SK-N-SH (cell line): ENCODE measurements at regions not wholly inside any gene's neighbourhood (a gene's known extent, or its start where the extent isn't known, plus 50 kb on each side); places are given as distances from the start of the nearest gene placed in this dataset.
"Not testable (repeated sequence)": the region's sequence is repeated elsewhere in the genome, so short reads cannot be mapped to it uniquely, and the experiment has no call there.

ENCODE experiments used
- EZH2phosphoT487 ChIP-seq: fragments of 200-600 bp; sonication (generic); IDR thresholded peaks from 2 replicates; pipeline ENCODE4 v1.6.1; 2017; ENCODE audit warnings: low read depth, mixed run types, mild to moderate bottlenecking, antibody characterized with exemption, moderate library complexity, borderline replicate concordance
- FOXJ3 ChIP-seq: sonication (generic); formaldehyde crosslinking; IDR thresholded peaks from 2 replicates; pipeline ENCODE4 v1.5.1; 2020; ENCODE audit warnings: mild to moderate bottlenecking, missing genetic modification reagents
- JUND ChIP-seq: IDR thresholded peaks from 2 replicates; pipeline ENCODE4 v1.4.0; 2012
- MXI1 ChIP-seq: IDR thresholded peaks from 2 replicates; pipeline ENCODE4 v1.6.1; 2012; ENCODE audit warnings: mild to moderate bottlenecking, low read depth, low read length, improper control_type of control experiment
- TF ChIP-seq, protein P1 (sequence below): IDR thresholded peaks from 2 replicates; pipeline ENCODE4 v1.6.1; 2012; ENCODE audit warnings: mild to moderate bottlenecking, low read depth, low read length, moderate library complexity
- TF ChIP-seq, protein P2 (sequence below): fragments of 200-600 bp; sonication (generic); IDR thresholded peaks from 2 replicates; pipeline ENCODE4 v1.6.1; 2017; ENCODE audit warnings: antibody characterized with exemption, mild to moderate bottlenecking, moderate library complexity
- TF ChIP-seq, protein P3 (sequence below): IDR thresholded peaks from 2 replicates; pipeline ENCODE4 v1.4.0; 2012; ENCODE audit warnings: low read depth

DNA sequence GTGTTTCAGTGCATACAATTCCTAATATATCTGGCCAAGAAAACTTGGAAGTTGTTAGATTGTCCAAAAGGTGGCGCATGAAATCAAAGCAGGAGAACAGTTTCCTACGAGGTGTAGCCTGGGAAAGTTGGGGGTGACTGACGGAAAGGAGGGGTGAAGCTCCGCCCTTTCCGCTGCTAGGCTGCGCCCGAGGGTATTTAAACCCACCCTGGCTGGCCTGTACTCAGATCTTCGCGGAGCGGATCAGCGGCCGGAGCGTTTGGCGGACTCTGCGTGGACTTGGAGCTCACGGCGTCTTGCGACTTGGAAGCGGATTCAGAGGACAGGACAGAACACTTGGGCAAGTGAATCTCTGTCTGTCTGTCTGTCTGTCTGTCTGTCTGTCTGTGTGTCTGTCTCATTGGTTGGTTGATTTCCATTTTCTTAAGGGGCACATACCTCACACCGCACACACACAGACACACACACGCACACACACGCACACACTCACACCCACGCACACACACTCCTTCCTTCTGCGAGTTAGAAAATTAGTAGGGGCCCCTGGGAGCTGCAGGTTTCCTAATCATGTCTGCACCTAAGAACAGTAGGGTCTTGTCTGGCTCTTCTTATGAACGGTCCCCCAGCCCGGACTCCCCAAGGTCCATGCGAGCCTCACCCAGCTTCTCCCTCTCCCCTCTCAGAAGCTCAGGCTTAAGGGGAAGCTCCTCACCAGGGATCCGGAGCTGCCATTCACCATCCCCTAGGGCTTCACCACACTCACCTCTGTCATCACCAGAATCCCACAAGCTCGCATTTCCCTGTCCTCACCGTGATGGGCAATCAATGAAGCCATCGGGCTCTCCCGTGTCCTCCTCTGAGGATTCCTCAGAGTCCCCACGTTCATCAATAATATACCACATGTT lies 526.8 kb downstream of the CWH43 start:
- TF ChIP-seq, protein P1, sequence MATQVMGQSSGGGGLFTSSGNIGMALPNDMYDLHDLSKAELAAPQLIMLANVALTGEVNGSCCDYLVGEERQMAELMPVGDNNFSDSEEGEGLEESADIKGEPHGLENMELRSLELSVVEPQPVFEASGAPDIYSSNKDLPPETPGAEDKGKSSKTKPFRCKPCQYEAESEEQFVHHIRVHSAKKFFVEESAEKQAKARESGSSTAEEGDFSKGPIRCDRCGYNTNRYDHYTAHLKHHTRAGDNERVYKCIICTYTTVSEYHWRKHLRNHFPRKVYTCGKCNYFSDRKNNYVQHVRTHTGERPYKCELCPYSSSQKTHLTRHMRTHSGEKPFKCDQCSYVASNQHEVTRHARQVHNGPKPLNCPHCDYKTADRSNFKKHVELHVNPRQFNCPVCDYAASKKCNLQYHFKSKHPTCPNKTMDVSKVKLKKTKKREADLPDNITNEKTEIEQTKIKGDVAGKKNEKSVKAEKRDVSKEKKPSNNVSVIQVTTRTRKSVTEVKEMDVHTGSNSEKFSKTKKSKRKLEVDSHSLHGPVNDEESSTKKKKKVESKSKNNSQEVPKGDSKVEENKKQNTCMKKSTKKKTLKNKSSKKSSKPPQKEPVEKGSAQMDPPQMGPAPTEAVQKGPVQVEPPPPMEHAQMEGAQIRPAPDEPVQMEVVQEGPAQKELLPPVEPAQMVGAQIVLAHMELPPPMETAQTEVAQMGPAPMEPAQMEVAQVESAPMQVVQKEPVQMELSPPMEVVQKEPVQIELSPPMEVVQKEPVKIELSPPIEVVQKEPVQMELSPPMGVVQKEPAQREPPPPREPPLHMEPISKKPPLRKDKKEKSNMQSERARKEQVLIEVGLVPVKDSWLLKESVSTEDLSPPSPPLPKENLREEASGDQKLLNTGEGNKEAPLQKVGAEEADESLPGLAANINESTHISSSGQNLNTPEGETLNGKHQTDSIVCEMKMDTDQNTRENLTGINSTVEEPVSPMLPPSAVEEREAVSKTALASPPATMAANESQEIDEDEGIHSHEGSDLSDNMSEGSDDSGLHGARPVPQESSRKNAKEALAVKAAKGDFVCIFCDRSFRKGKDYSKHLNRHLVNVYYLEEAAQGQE = not testable (repeated sequence)
- TF ChIP-seq, protein P2, sequence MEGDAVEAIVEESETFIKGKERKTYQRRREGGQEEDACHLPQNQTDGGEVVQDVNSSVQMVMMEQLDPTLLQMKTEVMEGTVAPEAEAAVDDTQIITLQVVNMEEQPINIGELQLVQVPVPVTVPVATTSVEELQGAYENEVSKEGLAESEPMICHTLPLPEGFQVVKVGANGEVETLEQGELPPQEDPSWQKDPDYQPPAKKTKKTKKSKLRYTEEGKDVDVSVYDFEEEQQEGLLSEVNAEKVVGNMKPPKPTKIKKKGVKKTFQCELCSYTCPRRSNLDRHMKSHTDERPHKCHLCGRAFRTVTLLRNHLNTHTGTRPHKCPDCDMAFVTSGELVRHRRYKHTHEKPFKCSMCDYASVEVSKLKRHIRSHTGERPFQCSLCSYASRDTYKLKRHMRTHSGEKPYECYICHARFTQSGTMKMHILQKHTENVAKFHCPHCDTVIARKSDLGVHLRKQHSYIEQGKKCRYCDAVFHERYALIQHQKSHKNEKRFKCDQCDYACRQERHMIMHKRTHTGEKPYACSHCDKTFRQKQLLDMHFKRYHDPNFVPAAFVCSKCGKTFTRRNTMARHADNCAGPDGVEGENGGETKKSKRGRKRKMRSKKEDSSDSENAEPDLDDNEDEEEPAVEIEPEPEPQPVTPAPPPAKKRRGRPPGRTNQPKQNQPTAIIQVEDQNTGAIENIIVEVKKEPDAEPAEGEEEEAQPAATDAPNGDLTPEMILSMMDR = not testable (repeated sequence)
- TF ChIP-seq, protein P3, sequence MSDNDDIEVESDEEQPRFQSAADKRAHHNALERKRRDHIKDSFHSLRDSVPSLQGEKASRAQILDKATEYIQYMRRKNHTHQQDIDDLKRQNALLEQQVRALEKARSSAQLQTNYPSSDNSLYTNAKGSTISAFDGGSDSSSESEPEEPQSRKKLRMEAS = not testable (repeated sequence)
- not testable (repeated sequence) for TF ChIP-seq JUND, EZH2phosphoT487, MXI1, FOXJ3
